T-helper 1 cell (primary cell): ENCODE measurements at regions not wholly inside any gene's neighbourhood (a gene's known extent, or its start where the extent isn't known, plus 50 kb on each side); places are given as distances from the start of the nearest gene placed in this dataset.
A peak's percentile ranks its signal among the peaks of the same experiment; 100 is the strongest.

Experiments used
- DNase-seq, 5 donors: peaks; one replicate each; pipeline ENCODE4 v3.0.0-alpha.2; 2012 to 2020

GRCh38 chr15:89399238-89400115 is 64.9 kb upstream of the POLG start:
- DNase-seq = peak in 2 of 5 donors; percentile 18 to 58

GRCh38 chr15:89398896-89399237 is 64.2 kb upstream of the POLG start:
- no peak for DNase-seq

- DNase-seq = no peak
Observed at GRCh38 chr15:89397653-89398023, 63.0 kb upstream of the POLG start.

- no peak for DNase-seq
Observed at GRCh38 chr15:89396723-89397652, 62.4 kb upstream of the POLG start.

GRCh38 chr15:89395996-89396395 is 61.4 kb upstream of the POLG start:
- DNase-seq = no peak

GRCh38 chr15:89395461-89395871 is 60.8 kb upstream of the POLG start:
- DNase-seq = no peak

- DNase-seq = no peak
Observed at GRCh38 chr15:89395031-89395430, 60.4 kb upstream of the POLG start.

- no peak for DNase-seq
Observed at GRCh38 chr15:89393056-89393455, 58.4 kb upstream of the POLG start.

- DNase-seq = no peak
Observed at GRCh38 chr15:89391685-89392257, 57.1 kb upstream of the POLG start.

- DNase-seq = no peak
Observed at GRCh38 chr15:89389841-89390603, 55.4 kb upstream of the POLG start.

GRCh38 chr15:89387140-89387903 is 52.7 kb upstream of the POLG start:
- DNase-seq = no peak

GRCh38 chr15:89385596-89386331 is 51.1 kb upstream of the POLG start:
- no peak for DNase-seq
